ENCODE measurements at regions not wholly inside any gene's neighbourhood (a gene's known extent, or its start where the extent isn't known, plus 50 kb on each side); places are given as distances from the start of the nearest gene placed in this dataset.

DNA sequence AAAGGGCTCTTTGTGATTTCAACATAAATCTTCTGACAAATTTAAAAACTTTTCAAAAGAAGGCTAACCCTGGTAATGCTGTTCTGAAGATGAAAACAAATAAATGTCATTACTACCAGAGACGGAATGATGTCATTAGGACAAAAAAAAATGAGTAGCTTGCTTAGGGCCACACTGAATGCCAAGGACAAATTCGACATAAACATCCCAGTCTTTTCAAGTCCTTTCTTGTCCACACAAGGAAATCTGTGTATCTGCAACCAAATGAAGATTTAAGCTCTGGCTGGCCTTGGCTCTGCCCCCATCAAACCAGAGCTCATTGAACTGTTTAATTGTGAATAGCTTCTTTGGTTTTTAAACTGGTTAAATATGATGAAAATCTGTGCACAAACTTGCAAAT is 592.7 kb downstream of the TLE1 start:
- TF ChIP-seq, protein P1, sequence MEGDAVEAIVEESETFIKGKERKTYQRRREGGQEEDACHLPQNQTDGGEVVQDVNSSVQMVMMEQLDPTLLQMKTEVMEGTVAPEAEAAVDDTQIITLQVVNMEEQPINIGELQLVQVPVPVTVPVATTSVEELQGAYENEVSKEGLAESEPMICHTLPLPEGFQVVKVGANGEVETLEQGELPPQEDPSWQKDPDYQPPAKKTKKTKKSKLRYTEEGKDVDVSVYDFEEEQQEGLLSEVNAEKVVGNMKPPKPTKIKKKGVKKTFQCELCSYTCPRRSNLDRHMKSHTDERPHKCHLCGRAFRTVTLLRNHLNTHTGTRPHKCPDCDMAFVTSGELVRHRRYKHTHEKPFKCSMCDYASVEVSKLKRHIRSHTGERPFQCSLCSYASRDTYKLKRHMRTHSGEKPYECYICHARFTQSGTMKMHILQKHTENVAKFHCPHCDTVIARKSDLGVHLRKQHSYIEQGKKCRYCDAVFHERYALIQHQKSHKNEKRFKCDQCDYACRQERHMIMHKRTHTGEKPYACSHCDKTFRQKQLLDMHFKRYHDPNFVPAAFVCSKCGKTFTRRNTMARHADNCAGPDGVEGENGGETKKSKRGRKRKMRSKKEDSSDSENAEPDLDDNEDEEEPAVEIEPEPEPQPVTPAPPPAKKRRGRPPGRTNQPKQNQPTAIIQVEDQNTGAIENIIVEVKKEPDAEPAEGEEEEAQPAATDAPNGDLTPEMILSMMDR (conservative IDR thresholded peaks at IDR 0.05 in 1 of 2, IDR thresholded peaks at IDR 0.05 in 1 of 2; ENCODE audit: extremely low read depth in 1 of 2, insufficient read depth in 1 of 2, low read depth in 1 of 2, low read length in 2 of 2), result no peak
- TF ChIP-seq EZH2 (IDR thresholded peaks at IDR 0.05; ENCODE audit: borderline replicate concordance, low read length), result no peak

Data from mammary epithelial cell (primary cell).